ENCODE measurements at regions not wholly inside any gene's neighbourhood (a gene's known extent, or its start where the extent isn't known, plus 50 kb on each side); places are given as distances from the start of the nearest gene placed in this dataset.

DNA sequence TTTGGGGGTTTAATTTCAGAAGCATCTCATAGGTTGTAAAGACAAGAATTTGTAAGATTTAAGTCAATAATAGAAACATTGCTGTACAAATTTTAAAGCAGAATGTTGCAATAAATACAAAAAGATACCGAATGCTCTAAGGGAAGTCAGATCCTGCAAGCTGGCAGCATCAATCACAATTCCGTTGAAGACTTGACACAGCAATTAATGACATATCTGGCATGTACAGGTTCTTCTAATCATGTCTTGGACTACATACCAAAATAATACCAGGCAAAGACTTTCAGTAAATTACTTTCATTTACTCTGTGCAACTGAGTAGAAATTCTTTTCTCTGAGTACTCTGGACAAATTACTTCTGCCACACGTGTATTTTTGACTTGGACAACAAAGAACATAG is 54.0 kb upstream of the CDIN1 start:
- no peak for TF ChIP-seq CTCF (IDR thresholded peaks at IDR 0.05; ENCODE audit: low read depth, low read length, poor library complexity, severe bottlenecking)
- no peak for TF ChIP-seq EZH2phosphoT487 (IDR thresholded peaks at IDR 0.05; ENCODE audit: borderline replicate concordance, low read length)
